ENCODE measurements at regions not wholly inside any gene's neighbourhood (a gene's known extent, or its start where the extent isn't known, plus 50 kb on each side); places are given as distances from the start of the nearest gene placed in this dataset.

- no peak for TF ChIP-seq EZH2 (IDR thresholded peaks at IDR 0.05)
- TF ChIP-seq POLR2A (IDR thresholded peaks at IDR 0.05; ENCODE audit: borderline replicate concordance, extremely low read depth, insufficient read depth, insufficient read length) = no peak
- no peak for TF ChIP-seq CTCF (IDR thresholded peaks at IDR 0.05 in 2 of 3, conservative IDR thresholded peaks at IDR 0.05 in 1 of 3; ENCODE audit: borderline replicate concordance in 1 of 3, insufficient read depth in 1 of 3, low read depth in 2 of 3, low read length in 2 of 3)
- TF ChIP-seq ZFX (IDR thresholded peaks at IDR 0.05) = no peak
- no peak for TF ChIP-seq POLR2AphosphoS5 (IDR thresholded peaks at IDR 0.05; ENCODE audit: low read depth, low read length)
- no peak for TF ChIP-seq EZH2phosphoT487 (IDR thresholded peaks at IDR 0.05; ENCODE audit: borderline replicate concordance)
- no peak for TF ChIP-seq CEBPB (IDR thresholded peaks at IDR 0.05; ENCODE audit: low read depth)
- TF ChIP-seq FOSL1 (IDR thresholded peaks at IDR 0.05; ENCODE audit: low read depth) = no peak
- TF ChIP-seq RAD21 (IDR thresholded peaks at IDR 0.05; ENCODE audit: low read depth) = no peak
Observed at GRCh38 chr1:193448682-193449461, 262.5 kb upstream of the B3GALT2 start.

All from HCT116 (cell line).